BLaER1 treated with 17β-estradiol and CSF1 and Interleukin-3, amounts not matched to agents 10 nM and 100 nM (cell line): ENCODE measurements at regions not wholly inside any gene's neighbourhood (a gene's known extent, or its start where the extent isn't known, plus 50 kb on each side); places are given as distances from the start of the nearest gene placed in this dataset.
"Not testable (repeated sequence)": the region's sequence is repeated elsewhere in the genome, so short reads cannot be mapped to it uniquely, and the experiment has no call there.

Experiments used
- H3K27ac ChIP-seq, 11 experiments: shearing (Covaris generic); formaldehyde crosslinking; 2 replicates each; pipeline ENCODE4 v1.8.1; 2022
- H3K27me3 ChIP-seq, 11 experiments: shearing (Covaris generic); formaldehyde crosslinking; 2 replicates each; pipeline ENCODE4 v1.8.1; 2022
- H3K36me3 ChIP-seq, 11 experiments: shearing (Covaris generic); formaldehyde crosslinking; 2 replicates each; pipeline ENCODE4 v1.8.1; 2022
- H3K4me1 ChIP-seq, 10 experiments: shearing (Covaris generic); formaldehyde crosslinking; 2 replicates each; pipeline ENCODE4 v1.8.1; 2022
- H3K4me2 ChIP-seq, 11 experiments: shearing (Covaris generic); formaldehyde crosslinking; 2 replicates each; pipeline ENCODE4 v1.8.1; 2022
- H3K4me3 ChIP-seq, 10 experiments: shearing (Covaris generic); formaldehyde crosslinking; 2 replicates each; pipeline ENCODE4 v1.8.1; 2022
- H3K9ac ChIP-seq, 11 experiments: shearing (Covaris generic); formaldehyde crosslinking; 2 replicates each; pipeline ENCODE4 v1.8.1; 2022
- H3K9me3 ChIP-seq, 11 experiments: shearing (Covaris generic); formaldehyde crosslinking; replicated peaks in 1 of 11; 2 replicates each; pipeline ENCODE4 v1.8.1; 2022
- H4K20me1 ChIP-seq, 11 experiments: shearing (Covaris generic); formaldehyde crosslinking; 2 replicates each; pipeline ENCODE4 v1.8.1; 2022
- Cebpa-rat ChIP-seq, 11 experiments: shearing (Covaris generic); IDR thresholded peaks; 2 replicates each; pipeline ENCODE4 v1.8.1; 2022

- H3K9ac ChIP-seq, result no peak overlapping the region
- no peaks in the 10 kb centered on the region for H3K27me3 ChIP-seq
- no peak for TF ChIP-seq Cebpa-rat (IDR thresholded peaks at IDR 0.05)
- peak overlapping the region in 2 of 11 experiments; percentile 7 to 25; a peak in 1 of 22 replicates for H3K4me2 ChIP-seq
- peaks cover 14 to 40% (median 26%) of the 10 kb centered on the region in 10 experiments for H3K4me1 ChIP-seq
- H3K9me3 ChIP-seq, result peaks cover 0 to 22% (median 7%) of the 10 kb centered on the region in 11 experiments; a peak in 13 of 22 replicates
- H4K20me1 ChIP-seq, result no peaks in the 10 kb centered on the region
- no peaks in the 10 kb centered on the region for H3K36me3 ChIP-seq
- no peak overlapping the region for H3K27ac ChIP-seq
- no peak overlapping the region for H3K4me3 ChIP-seq
Measured at GRCh38 chr3:11898611-11899325, 52.1 kb upstream of the TAMM41 start.

GRCh38 chr3:11899389-11899788 lies 52.7 kb upstream of the TAMM41 start:
- H3K36me3 ChIP-seq, H3K4me3 ChIP-seq, H3K27me3 ChIP-seq, H3K27ac ChIP-seq, H3K9ac ChIP-seq, H4K20me1 ChIP-seq: not testable (repeated sequence)
- H3K9me3 ChIP-seq, result peaks cover 0 to 22% (median 7%) of the 10 kb centered on the region in 11 experiments; a peak in 13 of 22 replicates
- H3K4me2 ChIP-seq, result peak overlapping the region in 2 of 11 experiments; percentile 7 to 25; a peak in 1 of 22 replicates
- H3K4me1 ChIP-seq, result peaks cover 14 to 45% (median 30%) of the 10 kb centered on the region in 10 experiments

- Histone ChIP-seq H3K36me3 (no peaks in the 10 kb centered on the region), H3K4me1 (peaks cover 14 to 45% (median 30%) of the 10 kb centered on the region in 10 experiments), H3K9me3 (peaks cover 0 to 22% (median 7%) of the 10 kb centered on the region in 11 experiments; a peak in 13 of 22 replicates), H3K27ac (no peak overlapping the region), H4K20me1 (no peaks in the 10 kb centered on the region), H3K4me3 (no peak overlapping the region), H3K27me3 (no peaks in the 10 kb centered on the region), H3K9ac (no peak overlapping the region), H3K4me2 (no peak overlapping the region)
- no peak for TF ChIP-seq Cebpa-rat (IDR thresholded peaks at IDR 0.05)
Measured at GRCh38 chr3:11899826-11900225, 53.1 kb upstream of the TAMM41 start.

GRCh38 chr3:11900824-11901223 lies 54.1 kb upstream of the TAMM41 start:
- H3K4me1 ChIP-seq, result peaks cover 14 to 45% (median 30%) of the 10 kb centered on the region in 10 experiments
- no peak overlapping the region for H3K4me3 ChIP-seq
- no peaks in the 10 kb centered on the region for H3K27me3 ChIP-seq
- TF ChIP-seq Cebpa-rat (IDR thresholded peaks at IDR 0.05), result no peak
- H3K4me2 ChIP-seq, result peak overlapping the region in 7 of 11 experiments; percentile 7 to 44 (median 29); a peak in 10 of 22 replicates
- H3K27ac ChIP-seq, result peak overlapping the region in 2 of 11 experiments; percentile 17 to 22; a peak in 2 of 22 replicates
- H3K36me3 ChIP-seq, result no peaks in the 10 kb centered on the region
- H3K9ac ChIP-seq, result no peak overlapping the region
- peaks cover 0 to 22% (median 7%) of the 10 kb centered on the region in 11 experiments; a peak in 12 of 22 replicates for H3K9me3 ChIP-seq
- no peaks in the 10 kb centered on the region for H4K20me1 ChIP-seq

GRCh38 chr3:11901286-11901875 lies 54.7 kb upstream of the TAMM41 start:
- Histone ChIP-seq H3K9ac (no peak overlapping the region), H4K20me1 (no peaks in the 10 kb centered on the region), H3K27ac (peak overlapping the region in 3 of 11 experiments; percentile 17 to 23 (median 22); a peak in 3 of 22 replicates), H3K4me1 (peaks cover 14 to 45% (median 30%) of the 10 kb centered on the region in 10 experiments), H3K4me3 (no peak overlapping the region), H3K36me3 (no peaks in the 10 kb centered on the region), H3K4me2 (peak overlapping the region in 7 of 11 experiments; percentile 7 to 44 (median 29); a peak in 10 of 22 replicates), H3K9me3 (peaks cover 0 to 22% (median 7%) of the 10 kb centered on the region in 11 experiments; a peak in 12 of 22 replicates), H3K27me3 (no peaks in the 10 kb centered on the region)
- no peak for TF ChIP-seq Cebpa-rat (IDR thresholded peaks at IDR 0.05)

GRCh38 chr3:11903047-11903446 lies 56.4 kb upstream of the TAMM41 start:
- peak overlapping the region; percentile 63 to 75 (median 70) for H3K4me2 ChIP-seq

GRCh38 chr3:11903447-11903846 lies 56.8 kb upstream of the TAMM41 start:
- peaks cover 24 to 55% (median 38%) of the 10 kb centered on the region in 10 experiments for H3K4me1 ChIP-seq
- H4K20me1 ChIP-seq, result no peaks in the 10 kb centered on the region
- H3K27me3 ChIP-seq, result no peaks in the 10 kb centered on the region
- peak overlapping the region; percentile 63 to 75 (median 70) for H3K4me2 ChIP-seq
- no peaks in the 10 kb centered on the region for H3K36me3 ChIP-seq
- H3K4me3 ChIP-seq, result no peak overlapping the region; a peak in 1 of 20 replicates
- H3K9me3 ChIP-seq, result peaks cover 0 to 22% (median 7%) of the 10 kb centered on the region in 11 experiments; a peak in 12 of 22 replicates
- TF ChIP-seq Cebpa-rat (IDR thresholded peaks at IDR 0.05), result no peak; a peak in 1 of 22 replicates
- H3K27ac ChIP-seq, result peak overlapping the region in 5 of 11 experiments; percentile 11 to 77 (median 58); a peak in 7 of 22 replicates
- peak overlapping the region in 3 of 11 experiments; percentile 3 to 24 (median 13); a peak in 3 of 22 replicates for H3K9ac ChIP-seq

More at GRCh38 chr3:11903047-11903446, 56.4 kb upstream of the TAMM41 start:
- TF ChIP-seq Cebpa-rat (IDR thresholded peaks at IDR 0.05), result peak in 5 of 11 experiments; percentile 14 to 96 (median 76); a peak in 6 of 22 replicates
- Histone ChIP-seq H4K20me1 (no peaks in the 10 kb centered on the region), H3K9ac (peak overlapping the region in 2 of 11 experiments; percentile 24 to 41; a peak in 3 of 22 replicates), H3K27ac (peak overlapping the region in 6 of 11 experiments; percentile 27 to 77 (median 68); a peak in 12 of 22 replicates), H3K4me1 (peaks cover 20 to 51% (median 34%) of the 10 kb centered on the region in 10 experiments), H3K27me3 (no peaks in the 10 kb centered on the region), H3K4me3 (no peak overlapping the region; a peak in 2 of 20 replicates), H3K36me3 (no peaks in the 10 kb centered on the region), H3K9me3 (peaks cover 0 to 22% (median 7%) of the 10 kb centered on the region in 11 experiments; a peak in 12 of 22 replicates)

GRCh38 chr3:11904157-11904556 lies 57.5 kb upstream of the TAMM41 start:
- H3K27me3 ChIP-seq, result no peaks in the 10 kb centered on the region
- no peak for TF ChIP-seq Cebpa-rat (IDR thresholded peaks at IDR 0.05)

More at GRCh38 chr3:11904157-11904556, 57.5 kb upstream of the TAMM41 start:
- no peak overlapping the region; a peak in 1 of 22 replicates for H3K9ac ChIP-seq
- H3K4me1 ChIP-seq, result peaks cover 24 to 50% (median 38%) of the 10 kb centered on the region in 10 experiments
- peak overlapping the region in 3 of 11 experiments; percentile 58 to 77 (median 75); a peak in 4 of 22 replicates for H3K27ac ChIP-seq
- no peaks in the 10 kb centered on the region for H4K20me1 ChIP-seq
- peaks cover 0 to 22% (median 7%) of the 10 kb centered on the region in 11 experiments; a peak in 12 of 22 replicates for H3K9me3 ChIP-seq
- H3K36me3 ChIP-seq, result no peaks in the 10 kb centered on the region
- H3K4me2 ChIP-seq, result peak overlapping the region in 6 of 11 experiments; percentile 63 to 73 (median 66); a peak in 9 of 22 replicates
- H3K4me3 ChIP-seq, result no peak overlapping the region
